Stromal cell of bone marrow (primary cell): ENCODE measurements at regions not wholly inside any gene's neighbourhood (a gene's known extent, or its start where the extent isn't known, plus 50 kb on each side); places are given as distances from the start of the nearest gene placed in this dataset.
A peak's percentile ranks its signal among the peaks of the same experiment; 100 is the strongest.
"Not testable (repeated sequence)": the region's sequence is repeated elsewhere in the genome, so short reads cannot be mapped to it uniquely, and the experiment has no call there.

Experiments used
- DNase-seq: peaks from one replicate; pipeline ENCODE4 v3.0.0-alpha.2; 2012; ENCODE audit warnings: low read depth

GRCh38 chr6:33895296-33895695 lies 91.5 kb upstream of the MLN start:
- DNase-seq, result no peak

DNA sequence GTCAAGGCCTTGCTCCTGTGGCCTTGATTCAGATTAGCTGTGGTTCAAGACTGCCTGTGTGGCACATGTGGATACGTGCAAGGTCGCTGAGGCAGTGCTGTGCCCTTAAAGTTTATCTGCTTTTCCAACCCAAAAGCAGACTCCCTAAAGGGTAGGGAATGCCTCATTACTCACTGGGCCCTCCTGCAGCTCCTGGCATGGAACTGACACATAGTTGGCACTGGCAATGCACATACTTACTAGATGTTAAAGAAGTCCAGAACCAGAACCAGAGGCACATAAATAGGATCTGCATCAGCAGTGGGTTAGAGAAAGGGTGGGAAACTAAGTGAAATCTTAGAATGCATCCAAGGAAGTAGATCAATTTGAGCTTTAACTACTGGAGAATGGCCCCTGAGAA lies 90.6 kb upstream of the MLN start:
- DNase-seq, result no peak

DNA sequence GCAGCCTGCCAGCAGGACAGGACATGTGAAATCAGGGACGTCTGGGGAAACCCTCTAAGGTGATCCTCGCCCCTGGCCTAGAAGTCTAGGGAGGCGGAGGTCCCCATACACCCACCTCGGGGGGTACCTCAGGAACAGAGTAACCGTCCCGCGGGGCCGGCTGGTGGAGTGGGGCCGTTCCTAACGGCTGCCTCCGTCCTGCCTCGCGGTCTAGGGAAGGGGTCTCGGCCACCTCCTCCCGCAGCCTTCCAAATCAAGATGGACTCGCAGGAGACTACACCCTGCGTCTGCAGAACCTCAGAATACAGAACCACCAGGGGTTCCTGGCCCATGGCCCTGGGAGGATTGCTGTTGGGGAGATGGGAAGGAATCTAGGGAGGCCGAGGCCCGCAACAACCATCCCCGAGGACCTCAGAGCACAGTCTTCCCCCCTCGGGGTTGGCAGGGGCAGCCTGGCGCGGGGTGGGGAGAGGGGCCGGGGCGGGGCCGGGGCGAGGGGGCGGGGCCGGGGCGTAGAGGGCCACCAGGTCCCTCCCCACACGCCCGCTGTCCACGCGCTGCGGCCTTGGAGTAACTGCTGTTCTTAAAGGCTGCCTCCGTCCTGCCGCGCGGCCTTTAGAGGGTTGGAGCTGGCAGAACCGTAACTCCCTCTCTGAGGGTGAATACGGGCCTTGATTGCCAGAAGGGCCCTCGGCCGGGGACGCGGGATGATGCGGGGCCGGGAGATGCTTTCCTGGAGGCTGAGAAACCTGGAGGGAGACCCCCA lies 89.0 kb upstream of the MLN start:
- DNase-seq, result no peak

GRCh38 chr6:33888664-33889200 lies 84.9 kb upstream of the MLN start:
- no peak for DNase-seq

DNA sequence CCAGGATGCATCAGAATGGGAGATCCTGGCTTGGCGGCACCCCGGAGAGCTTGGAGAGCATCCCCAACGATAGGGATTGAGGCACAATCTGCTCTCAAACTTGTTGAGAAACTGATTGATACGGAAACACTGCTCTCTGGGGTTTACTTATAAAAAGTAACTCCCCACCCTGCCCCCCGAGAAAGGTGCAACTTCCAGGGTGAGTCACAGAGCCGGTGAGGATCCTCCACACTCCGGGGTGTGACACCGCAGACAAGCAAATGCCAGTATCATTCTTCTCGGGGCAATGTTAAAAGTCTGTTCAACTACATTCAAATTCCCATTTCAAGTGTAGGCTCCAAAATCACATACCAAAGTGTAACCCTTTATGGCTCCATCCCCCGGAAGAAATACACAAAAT lies 84.4 kb upstream of the MLN start:
- DNase-seq, result no peak

- peak; percentile 72 for DNase-seq
Measured at GRCh38 chr6:33886673-33887144, 82.9 kb upstream of the MLN start.

GRCh38 chr6:33885132-33886057 lies 81.6 kb upstream of the MLN start:
- peak; percentile 69 for DNase-seq

DNA sequence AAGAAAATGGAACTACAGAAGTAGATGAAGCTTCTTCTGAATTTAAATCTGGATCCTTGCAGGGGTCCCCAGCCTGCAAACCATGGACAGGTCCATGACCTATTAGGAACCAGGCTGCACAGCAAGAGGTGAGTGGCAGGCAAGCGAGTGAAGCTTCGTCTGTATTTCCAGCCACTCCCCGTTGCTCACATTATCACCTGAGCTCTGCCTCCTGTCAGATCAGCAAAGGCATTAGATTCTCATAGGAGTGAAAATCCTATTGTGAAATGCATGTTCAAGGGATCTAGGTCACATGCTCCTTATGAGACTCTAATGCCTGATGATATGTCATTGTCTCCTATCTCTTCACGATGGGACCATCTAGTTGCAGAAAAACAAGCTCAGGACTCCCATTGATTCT lies 79.8 kb upstream of the MLN start:
- not testable (repeated sequence) for DNase-seq

GRCh38 chr6:33882154-33882553 lies 78.4 kb upstream of the MLN start:
- no peak for DNase-seq

DNA sequence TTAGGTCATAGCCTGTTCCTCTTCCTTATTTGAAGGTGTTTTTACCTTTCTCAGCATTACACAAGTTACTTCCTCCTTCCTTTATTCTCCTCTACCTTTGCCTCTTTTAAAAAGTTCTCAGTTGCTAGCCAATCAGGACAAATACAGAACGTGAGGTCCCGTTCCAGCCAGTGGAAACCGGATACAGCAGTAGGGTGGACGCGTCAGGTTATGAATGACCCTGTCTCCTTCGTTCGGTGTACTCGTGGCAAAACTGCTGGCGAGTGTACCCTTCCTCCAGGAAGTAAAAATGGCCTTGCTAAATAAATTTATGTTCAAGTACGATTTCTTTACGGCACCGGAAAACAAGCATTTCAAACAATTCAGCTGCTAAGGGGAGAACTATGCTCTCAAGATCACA lies 77.0 kb upstream of the MLN start:
- no peak for DNase-seq

GRCh38 chr6:33880104-33880678 lies 76.4 kb upstream of the MLN start:
- no peak for DNase-seq

DNA sequence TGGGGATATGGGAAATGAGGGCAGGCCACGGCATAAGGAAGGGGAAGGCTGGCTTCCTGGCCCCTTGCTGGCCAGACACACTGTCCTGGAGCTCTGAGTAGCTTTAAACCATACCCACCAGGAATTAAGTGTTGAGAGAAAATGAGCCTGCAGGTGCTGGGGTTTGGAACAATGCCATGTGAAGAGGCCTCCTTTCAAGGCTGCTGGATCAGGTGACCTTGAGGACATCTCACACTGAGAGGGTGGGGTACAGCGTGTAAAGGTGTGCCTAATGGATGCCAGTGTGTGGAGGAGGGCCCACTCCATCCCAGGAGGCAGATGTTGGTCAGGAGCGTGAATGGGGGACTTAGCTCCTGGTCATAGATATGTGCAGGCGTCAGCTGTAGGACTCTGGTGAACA lies 74.8 kb upstream of the MLN start:
- DNase-seq, result no peak

GRCh38 chr6:33877982-33878535 lies 74.3 kb upstream of the MLN start:
- DNase-seq, result no peak

DNA sequence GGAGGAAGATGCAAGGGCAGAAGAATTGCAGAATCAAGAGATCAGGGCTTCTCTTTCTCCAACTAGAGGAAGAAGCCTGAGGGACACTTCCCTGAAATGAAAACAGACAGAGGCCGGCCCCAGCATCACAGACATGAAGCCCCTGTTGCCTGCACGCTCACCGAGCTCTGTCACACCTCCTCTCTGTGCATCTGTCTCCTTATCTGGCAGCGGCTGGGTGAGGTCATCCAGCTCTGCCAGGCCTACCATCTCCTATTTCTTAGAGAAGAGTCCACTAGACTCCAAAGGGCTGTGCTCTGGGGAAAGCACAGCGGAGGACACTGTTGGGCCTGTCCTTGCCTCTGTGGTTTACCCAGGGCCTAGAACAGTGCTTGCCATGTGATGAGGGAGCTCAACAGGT lies 71.9 kb upstream of the MLN start:
- DNase-seq, result no peak

GRCh38 chr6:33875141-33875581 lies 71.4 kb upstream of the MLN start:
- DNase-seq, result no peak

DNA sequence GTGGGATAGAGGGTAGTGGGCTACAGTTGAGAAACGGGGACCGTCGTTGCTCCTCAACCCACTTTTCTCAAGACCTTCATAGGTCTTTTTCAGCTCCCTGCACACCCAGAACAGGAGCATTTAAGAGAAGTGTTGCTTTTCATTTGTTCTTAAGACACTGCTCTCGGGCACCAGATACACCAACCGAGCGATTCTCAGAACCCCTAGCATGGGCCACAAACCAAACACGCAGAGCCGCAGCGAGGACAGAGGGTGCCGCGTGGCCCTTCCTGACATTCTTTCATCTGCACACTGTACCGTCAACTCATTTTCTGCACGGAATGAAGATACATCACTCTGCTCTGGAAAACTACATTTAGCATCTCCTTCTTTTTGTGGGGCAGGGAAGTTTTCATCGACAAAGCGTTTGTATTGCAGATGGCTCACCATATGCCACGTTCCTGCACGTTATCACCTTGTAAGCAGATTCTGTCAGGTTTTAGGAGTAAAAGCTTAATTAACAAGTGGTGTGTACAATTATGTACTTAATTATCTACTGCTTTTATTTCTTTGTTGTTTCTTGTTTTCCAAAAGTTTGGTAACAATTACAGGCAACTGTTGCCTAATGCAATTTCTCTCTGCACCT lies 70.4 kb upstream of the MLN start:
- DNase-seq, result no peak

DNA sequence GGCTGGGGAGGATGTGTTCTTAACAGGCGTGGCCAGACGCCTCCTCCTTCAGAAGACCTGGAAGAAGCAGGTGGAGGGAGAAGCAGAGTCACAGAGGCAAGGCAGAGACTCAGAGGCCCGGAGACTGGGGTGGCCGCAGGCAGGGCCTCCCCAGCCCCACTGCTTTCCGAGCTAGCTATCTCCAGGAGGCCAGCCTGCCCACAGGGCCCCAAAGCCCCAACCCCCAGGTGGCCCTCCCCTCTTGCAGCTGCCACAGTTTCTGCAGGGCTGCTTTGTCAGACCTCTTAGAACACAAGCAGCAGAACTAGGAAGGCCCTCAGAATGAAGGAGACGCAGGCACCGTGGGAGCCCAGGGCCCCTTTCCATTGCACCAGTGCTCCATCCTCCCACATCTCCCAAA lies 69.0 kb upstream of the MLN start:
- no peak for DNase-seq

DNA sequence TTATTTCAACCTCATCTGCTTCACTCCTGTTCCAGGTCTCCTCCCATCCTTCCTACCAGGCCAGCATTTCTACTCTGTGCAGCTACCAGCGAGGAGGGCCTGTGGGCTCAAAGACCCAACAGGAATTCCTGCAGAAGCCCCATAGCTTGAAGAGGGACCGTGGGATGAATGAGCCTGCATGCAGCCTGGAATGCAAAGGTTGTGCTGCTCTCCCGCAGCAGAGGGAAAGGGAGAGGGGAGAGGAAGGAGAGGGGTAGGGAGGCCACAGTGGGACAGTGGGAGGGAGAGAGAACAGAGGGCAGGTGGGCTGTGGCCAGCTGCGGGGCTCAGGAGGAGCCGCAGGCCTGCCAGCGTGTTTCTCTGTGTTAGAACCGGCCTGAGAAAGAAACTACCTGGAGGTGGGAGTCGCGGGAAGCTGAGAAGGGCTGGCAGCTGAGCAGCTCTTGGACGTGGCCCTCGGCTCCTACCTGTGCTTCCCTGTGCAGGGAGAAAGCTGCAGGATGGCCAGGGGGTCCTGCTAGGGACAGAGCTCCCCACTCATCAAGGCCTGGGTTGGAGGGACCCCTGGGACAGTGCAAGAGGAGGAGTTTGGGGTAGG lies 66.1 kb upstream of the MLN start:
- DNase-seq, result no peak

DNA sequence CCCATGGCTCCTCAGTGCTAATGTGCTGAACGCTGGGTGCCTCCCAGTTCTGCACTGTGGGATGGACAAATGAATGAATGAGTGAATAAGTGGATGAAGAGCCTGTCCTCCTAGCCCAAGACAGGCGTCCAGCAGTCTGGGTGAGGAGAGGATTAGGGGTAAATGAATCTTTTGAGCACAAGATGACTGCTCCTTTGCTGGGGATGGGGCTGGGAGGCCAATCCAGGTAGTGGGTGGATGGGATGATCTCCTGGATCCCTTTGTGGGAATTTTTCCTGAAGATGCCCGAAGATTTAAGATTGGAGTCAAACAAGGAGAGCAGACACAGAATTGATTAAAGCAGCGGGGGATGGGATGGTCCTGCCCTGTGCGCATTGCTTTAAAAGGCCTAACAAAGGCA lies 65.3 kb upstream of the MLN start:
- DNase-seq, result no peak

GRCh38 chr6:33868141-33868540 lies 64.3 kb upstream of the MLN start:
- DNase-seq, result no peak

DNA sequence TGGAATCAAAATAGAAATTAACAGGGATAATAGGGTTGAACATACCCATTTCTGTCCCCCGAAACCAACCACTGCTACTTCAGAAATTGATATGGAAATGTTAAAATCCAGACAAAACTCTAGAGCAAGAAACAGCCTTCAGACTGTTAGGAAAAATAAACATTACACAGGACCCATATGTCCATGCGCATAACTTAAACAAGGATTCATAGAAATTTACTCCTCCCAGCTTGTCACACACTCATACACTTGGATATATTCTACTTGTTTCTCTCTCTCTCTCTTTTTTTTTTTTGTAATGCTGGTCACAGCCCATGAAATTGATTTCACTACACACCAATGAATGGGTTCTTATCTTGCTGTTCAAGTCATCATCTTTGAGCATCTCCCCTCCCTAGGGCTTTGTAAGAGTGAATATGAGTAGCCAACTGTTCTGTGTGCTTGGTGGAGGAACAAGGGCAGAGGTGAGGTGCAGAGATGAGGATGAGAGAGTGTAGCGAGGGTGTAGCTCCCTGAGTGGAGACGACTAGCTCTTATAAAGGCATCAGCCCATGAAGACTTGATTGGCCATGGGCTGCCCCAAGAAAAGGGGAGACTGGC lies 61.8 kb upstream of the MLN start:
- no peak for DNase-seq
